Mesothelial cell of epicardium (in vitro differentiated cells): ENCODE measurements at regions not wholly inside any gene's neighbourhood (a gene's known extent, or its start where the extent isn't known, plus 50 kb on each side); places are given as distances from the start of the nearest gene placed in this dataset.

Source experiments
- DNase-seq, 2 experiments: peaks; one replicate each; pipeline ENCODE4 v3.0.0; 2021; ENCODE audit warnings: low spot score in 2 of 2; ENCODE audit not compliant: unreplicated experiment in 2 of 2
- H3K27ac Mint-ChIP-seq: 2 replicates; pipeline ENCODE4 v1.8.0; 2021; ENCODE audit warnings: mixed read lengths
- H3K27me3 Mint-ChIP-seq: 2 replicates; pipeline ENCODE4 v1.8.0; 2021; ENCODE audit warnings: low read depth, mixed read lengths
- H3K36me3 Mint-ChIP-seq: 2 replicates; pipeline ENCODE4 v1.8.0; 2021; ENCODE audit warnings: mixed read lengths
- H3K4me1 Mint-ChIP-seq: 2 replicates; pipeline ENCODE4 v1.8.0; 2021; ENCODE audit warnings: mixed read lengths
- H3K4me3 Mint-ChIP-seq: 2 replicates; pipeline ENCODE4 v1.8.0; 2021; ENCODE audit warnings: mild to moderate bottlenecking, moderate library complexity, mixed read lengths
- H3K9me3 Mint-ChIP-seq: 2 replicates; pipeline ENCODE4 v1.8.0; 2021; ENCODE audit warnings: mixed read lengths
- TF ChIP-seq, protein P1 (sequence below): fragments of 200-600 bp; sonication (generic); IDR thresholded peaks from one replicate; pipeline ENCODE4 v1.5.0; 2021; ENCODE audit warnings: antibody characterized with exemption; ENCODE audit not compliant: unreplicated experiment

DNA sequence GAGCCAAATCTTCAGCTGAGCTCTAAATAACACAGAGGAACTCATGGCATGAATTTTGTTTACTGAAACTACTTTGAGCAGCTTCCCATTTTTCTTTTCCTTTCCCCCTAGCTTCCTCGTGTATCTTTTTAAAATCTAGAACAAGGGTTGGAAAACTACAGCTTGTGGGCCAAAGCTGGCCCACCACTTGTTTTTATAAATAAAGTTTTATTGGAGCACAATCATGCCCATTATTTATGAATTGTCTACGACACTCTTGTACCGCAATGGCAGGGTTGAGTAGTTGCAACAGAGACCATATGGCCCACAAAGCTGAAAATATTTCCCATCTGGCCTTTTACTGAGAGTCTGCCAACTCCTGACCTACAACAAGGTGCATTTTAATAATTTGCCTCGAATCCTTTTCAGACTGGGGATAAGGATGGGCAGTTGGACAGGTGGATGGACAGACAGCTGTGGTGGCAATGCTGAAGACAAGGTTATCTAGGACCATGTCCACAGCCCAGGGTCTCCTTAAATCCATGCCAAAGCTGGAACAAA lies 87.7 kb downstream of the RMI2 start:
- H3K27me3 Mint-ChIP-seq = peaks cover 21% of the 10 kb centered on the region

DNA sequence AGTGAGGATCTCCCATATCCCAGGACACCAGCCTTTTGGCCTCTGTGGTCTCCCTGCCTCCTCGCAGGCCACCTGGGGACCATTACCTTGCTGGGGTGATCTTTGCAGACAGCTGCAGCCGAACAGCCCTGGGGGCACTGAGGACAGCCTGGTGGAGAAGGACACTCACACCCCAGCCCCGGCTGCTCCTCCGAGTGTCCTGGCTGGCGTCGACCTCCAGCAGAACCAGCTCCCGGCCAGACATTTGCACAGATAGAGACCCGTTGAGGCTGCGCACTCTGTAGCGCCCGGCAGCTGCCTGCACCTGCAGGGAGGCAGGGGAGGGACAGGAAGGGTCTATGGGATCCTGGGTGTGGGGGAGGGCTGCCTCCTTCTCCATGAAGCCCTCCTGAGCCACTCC lies 90.3 kb downstream of the RMI2 start:
- TF ChIP-seq, protein P1, sequence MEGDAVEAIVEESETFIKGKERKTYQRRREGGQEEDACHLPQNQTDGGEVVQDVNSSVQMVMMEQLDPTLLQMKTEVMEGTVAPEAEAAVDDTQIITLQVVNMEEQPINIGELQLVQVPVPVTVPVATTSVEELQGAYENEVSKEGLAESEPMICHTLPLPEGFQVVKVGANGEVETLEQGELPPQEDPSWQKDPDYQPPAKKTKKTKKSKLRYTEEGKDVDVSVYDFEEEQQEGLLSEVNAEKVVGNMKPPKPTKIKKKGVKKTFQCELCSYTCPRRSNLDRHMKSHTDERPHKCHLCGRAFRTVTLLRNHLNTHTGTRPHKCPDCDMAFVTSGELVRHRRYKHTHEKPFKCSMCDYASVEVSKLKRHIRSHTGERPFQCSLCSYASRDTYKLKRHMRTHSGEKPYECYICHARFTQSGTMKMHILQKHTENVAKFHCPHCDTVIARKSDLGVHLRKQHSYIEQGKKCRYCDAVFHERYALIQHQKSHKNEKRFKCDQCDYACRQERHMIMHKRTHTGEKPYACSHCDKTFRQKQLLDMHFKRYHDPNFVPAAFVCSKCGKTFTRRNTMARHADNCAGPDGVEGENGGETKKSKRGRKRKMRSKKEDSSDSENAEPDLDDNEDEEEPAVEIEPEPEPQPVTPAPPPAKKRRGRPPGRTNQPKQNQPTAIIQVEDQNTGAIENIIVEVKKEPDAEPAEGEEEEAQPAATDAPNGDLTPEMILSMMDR = no peak
- no peaks in the 10 kb centered on the region for H3K4me1 Mint-ChIP-seq
- H3K27me3 Mint-ChIP-seq = peaks cover 22% of the 10 kb centered on the region
- DNase-seq = no peak
- H3K9me3 Mint-ChIP-seq = peaks cover 21% of the 10 kb centered on the region
- H3K27ac Mint-ChIP-seq = no peak overlapping the region
- H3K36me3 Mint-ChIP-seq = no peaks in the 10 kb centered on the region
- H3K4me3 Mint-ChIP-seq = no peak overlapping the region

More for the DNA sequence above, 87.7 kb downstream of the RMI2 start:
- TF ChIP-seq, protein P1 = no peak
- Mint-ChIP-seq H3K27ac (no peak overlapping the region), H3K4me3 (no peak overlapping the region), H3K4me1 (no peaks in the 10 kb centered on the region), H3K36me3 (no peaks in the 10 kb centered on the region), H3K9me3 (peaks cover 16% of the 10 kb centered on the region)
- DNase-seq = no peak

DNA sequence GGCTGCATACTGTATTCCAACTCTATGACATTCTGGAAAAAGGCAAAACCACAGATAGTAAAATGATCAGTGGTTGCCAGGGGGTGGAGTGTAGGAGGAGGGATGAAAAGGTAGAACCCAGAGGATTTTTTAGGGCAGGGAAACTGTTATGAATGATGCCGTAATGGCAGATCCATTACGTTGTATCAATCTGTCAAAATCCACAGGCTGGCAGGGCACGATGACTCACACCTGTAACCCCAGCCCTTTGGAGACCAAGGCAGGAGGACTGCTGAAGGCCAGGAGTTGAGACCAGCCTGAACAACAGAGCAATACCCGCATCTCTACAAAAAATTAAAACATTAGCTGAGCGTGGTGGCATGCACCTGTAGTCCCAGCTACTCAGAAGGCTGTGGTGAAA lies 91.8 kb downstream of the RMI2 start:
- H3K36me3 Mint-ChIP-seq = no peaks in the 10 kb centered on the region
- DNase-seq = no peak
- no peak overlapping the region for H3K27ac Mint-ChIP-seq
- H3K27me3 Mint-ChIP-seq = peaks cover 22% of the 10 kb centered on the region
- no peaks in the 10 kb centered on the region for H3K4me1 Mint-ChIP-seq
- H3K9me3 Mint-ChIP-seq = peaks cover 29% of the 10 kb centered on the region
- TF ChIP-seq, protein P1 = no peak
- H3K4me3 Mint-ChIP-seq = no peak overlapping the region

DNA sequence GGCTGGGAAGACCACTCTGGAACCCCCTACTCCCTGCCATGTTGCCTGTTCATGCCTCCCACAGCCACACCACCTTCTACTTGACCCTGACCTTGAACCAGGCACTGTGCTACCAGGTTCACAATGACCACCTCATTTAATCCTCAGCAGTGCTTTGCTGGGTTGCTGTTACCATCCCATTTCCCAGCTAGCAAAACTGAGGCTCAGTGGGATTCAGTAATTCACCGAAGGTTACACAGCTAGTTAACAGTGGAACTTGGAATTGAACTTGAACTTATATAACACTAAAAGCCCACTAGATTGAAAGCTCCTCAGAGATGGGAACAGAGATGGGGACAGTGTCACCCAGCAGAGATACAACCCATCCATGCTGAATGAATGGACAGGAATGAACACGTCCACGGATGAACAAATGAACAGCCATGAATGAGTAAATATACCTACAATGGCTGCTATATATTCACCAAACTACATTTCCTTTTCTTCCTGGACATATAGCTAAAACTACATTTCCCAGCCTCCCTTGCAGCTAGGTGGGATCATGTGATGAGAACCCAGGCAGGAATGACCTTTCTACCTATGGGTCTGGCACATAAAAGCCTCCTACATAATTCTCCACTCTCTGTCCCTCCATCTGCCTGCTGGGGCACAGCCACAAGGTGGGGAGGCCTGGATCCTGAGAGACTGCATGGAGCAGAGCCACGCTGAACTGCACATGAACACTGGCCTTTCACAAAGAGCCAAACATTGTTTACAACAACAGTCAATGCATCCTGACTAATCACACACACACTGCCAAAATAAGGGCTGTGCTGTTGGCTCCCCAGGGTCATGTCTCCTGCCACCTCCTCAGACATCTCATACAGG lies 94.8 kb downstream of the RMI2 start:
- peaks cover 14% of the 10 kb centered on the region for H3K27me3 Mint-ChIP-seq
- TF ChIP-seq, protein P1 = no peak
- H3K27ac Mint-ChIP-seq = no peak overlapping the region
- H3K9me3 Mint-ChIP-seq = peaks cover 17% of the 10 kb centered on the region
- H3K4me3 Mint-ChIP-seq = no peak overlapping the region
- DNase-seq = no peak
- no peaks in the 10 kb centered on the region for H3K36me3 Mint-ChIP-seq
- H3K4me1 Mint-ChIP-seq = no peaks in the 10 kb centered on the region

DNA sequence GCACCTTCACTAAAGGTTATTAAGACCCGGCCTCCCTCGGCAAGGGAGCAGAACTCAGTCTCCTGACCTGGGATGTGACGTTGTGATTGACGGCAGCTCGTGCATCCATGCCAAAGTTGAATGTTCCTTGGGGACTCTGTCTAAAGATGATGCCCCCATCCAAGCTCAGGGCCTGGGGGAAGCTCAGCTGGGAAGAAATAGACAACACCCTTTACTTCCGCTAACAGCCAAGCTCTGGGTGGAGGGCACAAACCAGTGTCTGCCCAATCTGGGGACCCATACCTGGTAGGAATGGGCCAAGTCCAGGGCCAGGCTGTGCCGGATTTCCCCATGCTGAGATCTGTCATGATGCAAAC lies 95.4 kb downstream of the RMI2 start:
- Mint-ChIP-seq H3K27ac (no peak overlapping the region), H3K27me3 (peaks cover 13% of the 10 kb centered on the region), H3K36me3 (no peaks in the 10 kb centered on the region), H3K4me3 (no peak overlapping the region), H3K9me3 (peaks cover 17% of the 10 kb centered on the region), H3K4me1 (no peaks in the 10 kb centered on the region)
- TF ChIP-seq, protein P1 = no peak
- no peak for DNase-seq
